HTR-8/SVneo (cell line): ENCODE measurements at regions not wholly inside any gene's neighbourhood (a gene's known extent, or its start where the extent isn't known, plus 50 kb on each side); places are given as distances from the start of the nearest gene placed in this dataset.

Source experiments
- DNase-seq: peaks from one replicate; pipeline ENCODE4 v3.0.0; 2011; ENCODE audit warnings: low spot score, mixed read lengths; ENCODE audit not compliant: insufficient read length
- FAIRE-seq: peaks from 2 replicates; lab custom pipeline; 2011; peaks lifted over from hg19 to GRCh38; lab: Jason Lieb, UNC

DNA sequence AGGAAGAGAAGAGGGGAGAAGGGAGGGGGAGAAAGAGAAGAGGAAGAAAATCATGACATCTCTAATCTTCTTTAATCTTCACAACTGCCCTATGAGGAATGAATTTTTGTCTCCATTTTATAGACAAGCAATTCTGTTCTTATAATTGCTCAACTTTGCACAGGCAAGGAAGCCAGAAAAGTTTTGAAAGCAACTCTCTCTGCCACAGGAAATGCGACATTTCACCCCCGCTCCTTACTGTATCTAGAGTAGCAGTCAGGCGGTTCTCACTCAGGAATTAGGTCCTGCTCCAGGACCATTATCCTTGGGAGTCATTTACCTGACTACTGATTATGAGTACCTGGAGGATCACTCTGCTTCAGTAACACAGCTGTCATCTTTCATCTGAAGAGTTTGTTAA lies 69.2 kb upstream of the FAM9A start:
- no peak for FAIRE-seq
- DNase-seq, result no peak

GRCh38 chrX:8869812-8870211 lies 68.6 kb upstream of the FAM9A start:
- FAIRE-seq, result no peak
- no peak for DNase-seq

DNA sequence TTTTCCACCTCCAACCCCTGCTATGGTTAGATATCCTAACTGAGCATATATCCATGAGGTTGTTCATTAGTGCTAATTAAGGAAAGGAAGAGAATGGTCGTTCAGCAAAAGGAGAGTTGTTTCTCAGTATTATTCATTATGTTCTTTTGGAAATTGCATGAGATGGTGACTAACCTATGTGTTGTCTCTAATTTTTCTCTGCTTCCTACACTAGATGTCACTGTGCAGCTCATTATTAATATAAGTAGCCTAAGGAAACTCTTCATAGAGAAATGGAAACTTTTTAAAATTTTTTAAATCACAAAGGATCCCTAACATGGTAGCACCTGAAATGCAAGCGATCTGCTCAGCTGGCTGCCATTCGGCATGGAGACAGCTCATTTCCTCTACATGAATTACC lies 67.7 kb upstream of the FAM9A start:
- FAIRE-seq (no peak), DNase-seq (no peak)

GRCh38 chrX:8868070-8868773 lies 67.0 kb upstream of the FAM9A start:
- DNase-seq (no peak), FAIRE-seq (no peak)

- FAIRE-seq (no peak), DNase-seq (no peak)
These were observed 66.2 kb upstream of the FAM9A start for GRCh38 chrX:8867406-8867805.

- FAIRE-seq (no peak), DNase-seq (no peak)
These were observed 63.0 kb upstream of the FAM9A start for GRCh38 chrX:8864161-8864560.

DNA sequence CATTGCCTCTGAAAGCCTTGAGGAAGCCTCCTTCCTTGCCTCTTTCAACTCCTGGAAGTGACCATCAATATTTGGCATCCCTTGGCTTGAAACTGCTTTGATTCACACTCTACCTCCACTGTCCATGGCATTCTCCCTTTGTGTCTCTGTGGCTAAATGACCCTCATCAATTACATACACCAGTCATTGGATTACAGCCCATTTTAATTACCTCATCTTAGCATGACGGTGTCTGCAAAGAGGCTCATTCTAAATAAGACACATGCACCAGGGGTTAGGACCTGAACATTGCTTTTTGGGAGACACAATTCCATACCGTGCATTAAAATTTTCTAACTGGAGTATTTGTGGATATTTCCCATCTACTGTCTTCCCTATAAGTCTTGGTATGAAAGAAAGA lies 60.7 kb upstream of the FAM9A start:
- DNase-seq (no peak), FAIRE-seq (no peak)

DNA sequence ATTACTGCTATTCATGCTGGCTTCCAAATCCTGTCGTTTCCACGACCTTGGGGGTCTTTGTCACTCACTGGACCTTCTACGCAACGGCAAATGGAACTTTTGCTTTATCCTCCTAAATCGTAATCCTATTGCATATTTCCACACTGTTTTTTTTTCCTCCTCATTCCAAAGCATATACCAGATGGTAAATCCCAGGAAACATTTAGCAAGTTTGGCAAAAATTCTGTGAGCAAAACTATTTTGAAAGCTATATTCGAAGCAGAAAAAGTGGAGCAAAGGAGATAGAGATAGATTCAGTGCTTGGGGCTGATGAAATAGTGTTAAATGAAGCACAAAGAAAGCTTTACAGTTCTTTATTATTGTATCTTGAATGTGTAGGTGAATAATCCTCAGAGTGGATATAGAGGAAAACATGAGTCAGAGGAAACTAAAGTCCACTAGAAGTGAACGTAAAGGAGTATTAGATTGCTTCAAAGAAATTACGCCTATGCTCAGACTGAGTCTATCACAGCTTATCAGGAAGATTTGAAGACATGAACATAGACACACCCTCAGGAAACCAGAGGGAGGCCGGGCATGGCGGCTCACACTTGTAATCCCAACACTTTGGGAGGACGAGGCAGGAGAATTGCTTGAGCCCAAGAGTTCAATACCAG lies 50.2 kb upstream of the FAM9A start:
- FAIRE-seq (no peak), DNase-seq (no peak)
